ENCODE measurements at regions not wholly inside any gene's neighbourhood (a gene's known extent, or its start where the extent isn't known, plus 50 kb on each side); places are given as distances from the start of the nearest gene placed in this dataset.

DNA sequence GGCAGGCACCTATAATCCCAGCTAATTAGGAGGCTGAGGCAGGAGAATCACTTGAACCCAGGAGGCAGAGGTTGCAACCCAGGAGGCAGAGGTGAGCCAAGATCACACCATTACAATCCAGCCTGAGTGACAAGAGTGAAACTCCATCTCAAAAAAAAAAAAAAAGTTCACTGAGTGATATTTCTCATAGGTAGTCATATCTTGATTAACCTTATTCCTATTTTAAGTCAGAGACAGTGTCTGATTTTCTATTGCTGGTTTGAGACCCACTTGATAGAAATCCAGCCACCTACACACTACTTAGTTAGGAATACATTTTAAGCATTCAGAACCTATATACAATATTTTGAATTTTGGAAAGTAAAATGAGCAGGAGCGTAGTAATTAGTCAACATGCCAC is 357.4 kb upstream of the ADGRL2 start:
- no peak for DNase-seq (ENCODE audit: low read depth)
- no peak for TF ChIP-seq CTCF (conservative IDR thresholded peaks at IDR 0.05; ENCODE audit: low read depth, low read length)
- no peak overlapping the region for H3K4me3 ChIP-seq (ENCODE audit: low read length)

DNA sequence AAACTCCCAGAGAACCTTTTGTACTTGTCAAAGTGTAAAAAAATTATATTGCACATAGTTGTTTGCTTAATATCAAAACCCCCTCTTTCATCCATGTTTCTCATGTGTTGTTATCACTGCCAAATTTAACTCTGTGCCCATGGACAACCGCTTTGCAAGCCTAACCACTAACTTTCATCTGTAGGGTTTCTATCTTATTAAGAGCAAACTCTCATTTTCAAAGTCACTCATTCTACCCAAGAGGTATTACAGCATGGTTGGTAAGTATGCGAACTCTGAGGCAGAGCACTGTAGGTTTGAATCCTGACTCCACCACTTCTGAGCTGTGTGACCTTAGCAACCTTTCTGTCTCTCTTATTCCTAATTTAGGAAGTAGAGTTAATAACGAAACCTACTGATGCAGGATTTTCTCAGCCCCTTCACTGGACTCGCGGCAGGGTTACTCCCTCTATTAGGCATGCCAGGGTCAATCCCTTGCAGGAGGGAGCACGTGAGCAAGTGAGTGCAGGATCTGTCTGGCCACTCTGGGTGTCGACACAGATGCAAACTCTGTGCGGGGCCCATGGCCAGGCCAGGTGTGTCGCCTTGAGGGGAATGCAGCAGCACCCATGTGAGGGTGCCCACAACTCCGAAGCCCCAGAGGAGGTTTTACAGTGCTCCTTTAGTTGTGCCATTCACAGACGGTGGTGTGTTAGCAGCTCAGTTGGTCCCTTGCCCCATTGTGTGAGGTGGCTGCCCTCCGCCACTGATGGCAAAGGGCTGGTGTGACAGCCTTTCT is 361.5 kb upstream of the ADGRL2 start:
- DNase-seq (ENCODE audit: low read depth): no peak
- H3K4me3 ChIP-seq (ENCODE audit: low read length): no peak overlapping the region
- TF ChIP-seq CTCF (conservative IDR thresholded peaks at IDR 0.05; ENCODE audit: low read depth, low read length): no peak

GRCh38 chr1:81437649-81438048 is 363.1 kb upstream of the ADGRL2 start:
- H3K4me3 ChIP-seq (ENCODE audit: low read length): no peak overlapping the region
- DNase-seq (ENCODE audit: low read depth): no peak
- TF ChIP-seq CTCF (conservative IDR thresholded peaks at IDR 0.05; ENCODE audit: low read depth, low read length): no peak

- no peak for TF ChIP-seq CTCF (conservative IDR thresholded peaks at IDR 0.05; ENCODE audit: low read depth, low read length)
- H3K4me3 ChIP-seq (ENCODE audit: low read length): no peak overlapping the region
- no peak for DNase-seq (ENCODE audit: low read depth)
Observed at GRCh38 chr1:81437213-81437612, 363.5 kb upstream of the ADGRL2 start.

GRCh38 chr1:81435175-81435574 is 365.6 kb upstream of the ADGRL2 start:
- H3K4me3 ChIP-seq (ENCODE audit: low read length): no peak overlapping the region
- no peak for TF ChIP-seq CTCF (conservative IDR thresholded peaks at IDR 0.05; ENCODE audit: low read depth, low read length)
- DNase-seq (ENCODE audit: low read depth): no peak

GRCh38 chr1:81433676-81434075 is 367.1 kb upstream of the ADGRL2 start:
- no peak for TF ChIP-seq CTCF (conservative IDR thresholded peaks at IDR 0.05; ENCODE audit: low read depth, low read length)
- DNase-seq (ENCODE audit: low read depth): no peak
- H3K4me3 ChIP-seq (ENCODE audit: low read length): no peak overlapping the region

DNA sequence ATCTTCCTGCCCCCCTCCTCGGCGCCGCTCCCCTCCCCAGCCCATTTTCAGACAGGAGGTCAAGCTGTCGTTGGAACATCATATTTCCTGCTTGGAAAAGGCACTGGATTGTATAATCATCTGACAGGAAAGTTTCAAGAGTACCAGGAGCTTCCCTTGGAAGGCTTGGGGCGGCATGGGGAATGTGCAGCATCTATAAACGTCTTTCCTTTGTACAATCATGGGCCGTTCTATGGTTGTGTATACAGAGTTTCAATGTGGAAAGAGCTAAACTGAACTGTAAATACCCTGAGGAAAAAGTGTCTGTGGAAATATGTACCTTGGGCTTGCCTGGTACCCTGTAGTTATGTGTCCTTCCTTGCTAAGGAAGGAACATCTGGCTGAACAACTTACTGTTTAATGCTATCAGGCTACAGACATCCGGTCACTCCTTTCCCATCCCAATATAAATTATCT is 368.1 kb upstream of the ADGRL2 start:
- no peak for DNase-seq (ENCODE audit: low read depth)
- no peak overlapping the region for H3K4me3 ChIP-seq (ENCODE audit: low read length)
- TF ChIP-seq CTCF (conservative IDR thresholded peaks at IDR 0.05; ENCODE audit: low read depth, low read length): no peak
